SK-N-SH treated with all-trans-retinoic acid at 6 μM for 48 hours (cell line): ENCODE measurements at regions not wholly inside any gene's neighbourhood (a gene's known extent, or its start where the extent isn't known, plus 50 kb on each side); places are given as distances from the start of the nearest gene placed in this dataset.

ENCODE experiments used
- ARNTL ChIP-seq: fragments of 450-650 bp; formaldehyde crosslinking; IDR thresholded peaks from 2 replicates; pipeline ENCODE4 v1.5.0; 2020; ENCODE audit warnings: low read depth, mild to moderate bottlenecking, moderate library complexity, borderline replicate concordance
- CSRNP3 ChIP-seq: fragments of 250-450 bp; sonication (Bioruptor Pico); IDR thresholded peaks from 2 replicates; pipeline ENCODE4 v1.5.1; 2021; ENCODE audit warnings: mild to moderate bottlenecking, moderate library complexity
- OSR1 ChIP-seq: fragments of 250-450 bp; sonication (Bioruptor Pico); IDR thresholded peaks from 2 replicates; pipeline ENCODE4 v1.8.0; 2022; ENCODE audit warnings: moderate library complexity, mild to moderate bottlenecking, inconsistent platforms
- POU6F1 ChIP-seq: fragments of 250-450 bp; sonication (Bioruptor Pico); IDR thresholded peaks from 2 replicates; pipeline ENCODE4 v1.8.0; 2021; ENCODE audit warnings: low read depth, mild to moderate bottlenecking, moderate library complexity, borderline replicate concordance
- RARB ChIP-seq: fragments of 250-450 bp; sonication (Bioruptor Pico); IDR thresholded peaks from 2 replicates; pipeline ENCODE4 v1.8.0; 2021; ENCODE audit warnings: mild to moderate bottlenecking, moderate library complexity
- TOX ChIP-seq: fragments of 250-450 bp; sonication (Bioruptor Pico); IDR thresholded peaks from 2 replicates; pipeline ENCODE4 v1.8.0; 2021; ENCODE audit warnings: mild to moderate bottlenecking, moderate library complexity, borderline replicate concordance
- ZFP3 ChIP-seq: fragments of 250-450 bp; sonication (Bioruptor Pico); IDR thresholded peaks from 2 replicates; pipeline ENCODE4 v1.5.0; 2020; ENCODE audit warnings: mild to moderate bottlenecking, moderate library complexity
- ZFP30 ChIP-seq: fragments of 450-650 bp; formaldehyde crosslinking; IDR thresholded peaks from 2 replicates; pipeline ENCODE4 v1.5.0; 2022; ENCODE audit warnings: mild to moderate bottlenecking, moderate library complexity
- ZNF70 ChIP-seq: fragments of 450-650 bp; formaldehyde crosslinking; IDR thresholded peaks from 2 replicates; pipeline ENCODE4 v1.5.0; 2020; ENCODE audit warnings: mild to moderate bottlenecking, moderate library complexity
- ZNF8 ChIP-seq: fragments of 450-650 bp; formaldehyde crosslinking; IDR thresholded peaks from 2 replicates; pipeline ENCODE4 v1.5.0; 2020; ENCODE audit warnings: mild to moderate bottlenecking, moderate library complexity
- TF ChIP-seq, protein P1 (sequence below): fragments of 250-450 bp; sonication (Bioruptor Pico); IDR thresholded peaks from 2 replicates; pipeline ENCODE4 v1.8.0; 2020; ENCODE audit warnings: mild to moderate bottlenecking, moderate library complexity, borderline replicate concordance
- TF ChIP-seq, protein P2 (sequence below): fragments of 250-450 bp; sonication (Bioruptor Pico); IDR thresholded peaks from 2 replicates; pipeline ENCODE4 v1.5.0; 2020; ENCODE audit warnings: mild to moderate bottlenecking, moderate library complexity
- TF ChIP-seq, protein P3 (sequence below): fragments of 250-450 bp; sonication (Bioruptor Pico); IDR thresholded peaks from 2 replicates; pipeline ENCODE4 v1.5.1; 2020; ENCODE audit warnings: low read depth, mild to moderate bottlenecking, moderate library complexity

GRCh38 chr4:180372691-180373090, 1870.5 kb upstream of the TENM3 start:
- TF ChIP-seq, protein P1, sequence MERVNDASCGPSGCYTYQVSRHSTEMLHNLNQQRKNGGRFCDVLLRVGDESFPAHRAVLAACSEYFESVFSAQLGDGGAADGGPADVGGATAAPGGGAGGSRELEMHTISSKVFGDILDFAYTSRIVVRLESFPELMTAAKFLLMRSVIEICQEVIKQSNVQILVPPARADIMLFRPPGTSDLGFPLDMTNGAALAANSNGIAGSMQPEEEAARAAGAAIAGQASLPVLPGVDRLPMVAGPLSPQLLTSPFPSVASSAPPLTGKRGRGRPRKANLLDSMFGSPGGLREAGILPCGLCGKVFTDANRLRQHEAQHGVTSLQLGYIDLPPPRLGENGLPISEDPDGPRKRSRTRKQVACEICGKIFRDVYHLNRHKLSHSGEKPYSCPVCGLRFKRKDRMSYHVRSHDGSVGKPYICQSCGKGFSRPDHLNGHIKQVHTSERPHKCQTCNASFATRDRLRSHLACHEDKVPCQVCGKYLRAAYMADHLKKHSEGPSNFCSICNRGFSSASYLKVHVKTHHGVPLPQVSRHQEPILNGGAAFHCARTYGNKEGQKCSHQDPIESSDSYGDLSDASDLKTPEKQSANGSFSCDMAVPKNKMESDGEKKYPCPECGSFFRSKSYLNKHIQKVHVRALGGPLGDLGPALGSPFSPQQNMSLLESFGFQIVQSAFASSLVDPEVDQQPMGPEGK (CRISPR knock-in tag): no peak
- TF ChIP-seq POU6F1 (CRISPR knock-in tag): no peak
- no peak for TF ChIP-seq ZNF70 (CRISPR knock-in tag)
- TF ChIP-seq CSRNP3 (CRISPR knock-in tag): no peak
- TF ChIP-seq OSR1 (CRISPR knock-in tag): no peak
- no peak for TF ChIP-seq ZFP30 (CRISPR knock-in tag)
- TF ChIP-seq, protein P2, sequence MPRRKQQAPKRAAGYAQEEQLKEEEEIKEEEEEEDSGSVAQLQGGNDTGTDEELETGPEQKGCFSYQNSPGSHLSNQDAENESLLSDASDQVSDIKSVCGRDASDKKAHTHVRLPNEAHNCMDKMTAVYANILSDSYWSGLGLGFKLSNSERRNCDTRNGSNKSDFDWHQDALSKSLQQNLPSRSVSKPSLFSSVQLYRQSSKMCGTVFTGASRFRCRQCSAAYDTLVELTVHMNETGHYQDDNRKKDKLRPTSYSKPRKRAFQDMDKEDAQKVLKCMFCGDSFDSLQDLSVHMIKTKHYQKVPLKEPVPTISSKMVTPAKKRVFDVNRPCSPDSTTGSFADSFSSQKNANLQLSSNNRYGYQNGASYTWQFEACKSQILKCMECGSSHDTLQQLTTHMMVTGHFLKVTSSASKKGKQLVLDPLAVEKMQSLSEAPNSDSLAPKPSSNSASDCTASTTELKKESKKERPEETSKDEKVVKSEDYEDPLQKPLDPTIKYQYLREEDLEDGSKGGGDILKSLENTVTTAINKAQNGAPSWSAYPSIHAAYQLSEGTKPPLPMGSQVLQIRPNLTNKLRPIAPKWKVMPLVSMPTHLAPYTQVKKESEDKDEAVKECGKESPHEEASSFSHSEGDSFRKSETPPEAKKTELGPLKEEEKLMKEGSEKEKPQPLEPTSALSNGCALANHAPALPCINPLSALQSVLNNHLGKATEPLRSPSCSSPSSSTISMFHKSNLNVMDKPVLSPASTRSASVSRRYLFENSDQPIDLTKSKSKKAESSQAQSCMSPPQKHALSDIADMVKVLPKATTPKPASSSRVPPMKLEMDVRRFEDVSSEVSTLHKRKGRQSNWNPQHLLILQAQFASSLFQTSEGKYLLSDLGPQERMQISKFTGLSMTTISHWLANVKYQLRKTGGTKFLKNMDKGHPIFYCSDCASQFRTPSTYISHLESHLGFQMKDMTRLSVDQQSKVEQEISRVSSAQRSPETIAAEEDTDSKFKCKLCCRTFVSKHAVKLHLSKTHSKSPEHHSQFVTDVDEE (CRISPR knock-in tag): no peak
- TF ChIP-seq, protein P3, sequence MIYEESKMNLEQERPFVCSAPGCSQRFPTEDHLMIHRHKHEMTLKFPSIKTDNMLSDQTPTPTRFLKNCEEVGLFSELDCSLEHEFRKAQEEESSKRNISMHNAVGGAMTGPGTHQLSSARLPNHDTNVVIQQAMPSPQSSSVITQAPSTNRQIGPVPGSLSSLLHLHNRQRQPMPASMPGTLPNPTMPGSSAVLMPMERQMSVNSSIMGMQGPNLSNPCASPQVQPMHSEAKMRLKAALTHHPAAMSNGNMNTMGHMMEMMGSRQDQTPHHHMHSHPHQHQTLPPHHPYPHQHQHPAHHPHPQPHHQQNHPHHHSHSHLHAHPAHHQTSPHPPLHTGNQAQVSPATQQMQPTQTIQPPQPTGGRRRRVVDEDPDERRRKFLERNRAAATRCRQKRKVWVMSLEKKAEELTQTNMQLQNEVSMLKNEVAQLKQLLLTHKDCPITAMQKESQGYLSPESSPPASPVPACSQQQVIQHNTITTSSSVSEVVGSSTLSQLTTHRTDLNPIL (CRISPR knock-in tag): no peak
- no peak for TF ChIP-seq ARNTL
- TF ChIP-seq ZNF8: no peak
- no peak for TF ChIP-seq TOX (CRISPR knock-in tag)
- TF ChIP-seq ZFP3: no peak
- no peak for TF ChIP-seq RARB
